ENCODE measurements at regions not wholly inside any gene's neighbourhood (a gene's known extent, or its start where the extent isn't known, plus 50 kb on each side); places are given as distances from the start of the nearest gene placed in this dataset.

DNA sequence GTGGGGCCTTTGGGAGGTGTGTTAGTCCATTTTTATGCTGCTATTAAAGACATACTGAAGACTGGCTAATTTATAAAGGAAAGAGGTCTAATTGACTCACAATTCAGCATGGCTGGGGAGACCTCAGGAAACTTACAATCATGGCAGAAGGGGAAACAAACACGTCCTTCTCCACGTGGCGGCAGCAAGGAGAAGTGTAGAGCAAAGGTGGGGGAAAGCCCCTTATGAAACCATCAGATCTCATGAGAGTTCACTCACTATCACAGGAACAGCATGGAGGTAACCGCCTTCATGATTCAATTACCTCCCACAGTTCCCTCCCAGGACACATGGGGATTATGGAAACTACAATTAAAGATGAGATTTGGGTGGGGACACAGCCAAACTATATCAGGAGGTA, 187.1 kb upstream of the OSR1 start:
- DNase-seq (ENCODE audit: low spot score), result no peak
- TF ChIP-seq CTCF (IDR thresholded peaks at IDR 0.05), result no peak
- Histone ChIP-seq H3K27ac (no peak overlapping the region), H3K4me3 (no peak overlapping the region)

DNA sequence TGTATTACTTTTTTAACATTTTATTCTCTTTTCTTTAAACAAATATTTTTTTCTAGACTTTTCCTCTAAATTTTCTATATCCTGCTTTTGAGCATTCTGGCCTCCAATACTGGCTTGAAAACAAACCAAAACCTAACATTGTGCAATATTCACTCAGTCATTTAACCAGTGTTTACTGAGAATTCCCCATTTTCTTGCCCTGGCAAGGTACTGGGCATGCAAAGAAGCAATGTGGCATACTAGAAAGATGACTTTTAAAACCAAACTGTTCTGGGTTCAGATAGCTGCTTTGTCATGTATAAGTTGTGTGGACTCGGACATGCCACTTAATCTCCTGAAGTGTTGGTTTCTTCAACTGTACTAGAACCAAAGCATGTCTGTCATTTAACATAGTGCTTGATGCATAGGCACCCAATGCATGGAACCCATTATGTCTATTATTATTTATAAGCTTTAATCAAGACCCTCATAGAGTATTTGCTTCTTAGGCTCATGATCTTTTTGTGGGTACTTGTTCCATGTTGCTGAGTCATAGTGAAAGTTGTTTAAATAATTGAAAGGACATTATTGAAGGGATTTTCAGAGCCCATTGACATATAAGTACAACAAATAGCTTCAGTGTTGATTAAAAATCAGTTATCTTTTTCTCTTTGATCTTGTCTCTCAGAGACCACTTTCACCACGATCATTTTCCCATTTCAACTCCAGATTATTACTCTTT, 185.4 kb upstream of the OSR1 start:
- no peak overlapping the region for H3K4me3 ChIP-seq
- H3K27ac ChIP-seq, result no peak overlapping the region
- TF ChIP-seq CTCF (IDR thresholded peaks at IDR 0.05), result no peak
- no peak for DNase-seq (ENCODE audit: low spot score)

DNA sequence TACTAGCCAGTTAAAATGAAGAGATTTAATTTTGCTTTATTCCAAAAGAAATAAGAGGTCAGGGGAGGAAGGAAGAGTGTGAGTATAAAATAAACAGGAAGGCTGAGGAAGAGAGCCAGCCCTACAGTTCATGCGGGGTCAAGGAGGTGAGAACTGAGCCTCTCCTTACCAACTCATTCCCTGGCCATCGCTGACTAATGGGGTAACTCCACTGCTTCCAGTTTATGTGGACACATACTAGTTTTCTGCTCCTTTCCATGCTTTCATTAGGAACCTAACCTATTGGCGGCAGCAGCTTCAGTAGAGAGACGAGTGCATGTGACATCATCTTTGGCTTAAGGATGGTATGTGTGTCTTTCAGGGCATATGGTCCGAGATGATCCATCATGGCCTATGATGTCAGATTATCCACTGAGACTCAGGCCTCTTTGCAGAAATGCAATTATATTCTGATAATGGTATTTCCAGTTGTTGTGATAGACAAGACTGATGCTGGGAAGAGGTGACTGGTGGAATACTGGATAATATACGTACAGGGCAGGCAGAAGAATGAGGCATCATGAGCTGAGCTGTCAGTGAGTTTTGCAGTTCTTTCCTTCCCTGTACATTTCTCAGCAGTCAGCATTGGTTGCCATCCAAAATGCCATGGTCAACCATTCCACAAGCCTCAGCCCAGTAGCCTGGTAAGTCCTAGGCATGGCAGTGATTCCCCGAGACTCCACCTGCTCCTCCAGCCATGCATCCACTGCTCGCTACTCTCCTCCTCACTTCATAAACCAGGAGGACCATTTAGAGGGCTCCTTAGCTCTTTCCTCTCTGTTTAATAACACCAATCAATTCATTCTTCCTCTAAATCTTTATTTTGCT, 184.6 kb upstream of the OSR1 start:
- no peak for DNase-seq (ENCODE audit: low spot score)
- no peak overlapping the region for H3K4me3 ChIP-seq
- no peak for TF ChIP-seq CTCF (IDR thresholded peaks at IDR 0.05)
- no peak overlapping the region for H3K27ac ChIP-seq

DNA sequence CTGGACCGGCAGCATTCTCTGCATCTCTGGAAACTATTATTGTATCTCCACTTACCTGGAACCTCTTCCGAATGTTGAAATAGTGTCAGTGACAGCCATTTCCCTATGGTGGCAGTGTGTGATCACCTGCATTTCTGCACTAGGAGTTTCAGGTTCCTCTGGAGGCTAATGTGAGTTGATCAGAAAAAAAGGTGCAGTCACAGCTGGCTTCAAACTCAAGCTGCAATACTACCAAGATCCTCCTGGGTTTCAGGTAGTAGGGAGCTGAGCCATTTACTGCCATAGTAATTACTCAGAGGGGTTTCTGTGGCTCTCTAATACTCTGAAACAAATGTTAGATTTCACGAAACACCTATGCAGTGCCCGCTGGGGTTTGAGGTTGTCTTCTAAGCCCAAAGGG, 183.5 kb upstream of the OSR1 start:
- Histone ChIP-seq H3K4me3 (no peak overlapping the region), H3K27ac (no peak overlapping the region)
- TF ChIP-seq CTCF (IDR thresholded peaks at IDR 0.05), result no peak
- DNase-seq (ENCODE audit: low spot score), result no peak

DNA sequence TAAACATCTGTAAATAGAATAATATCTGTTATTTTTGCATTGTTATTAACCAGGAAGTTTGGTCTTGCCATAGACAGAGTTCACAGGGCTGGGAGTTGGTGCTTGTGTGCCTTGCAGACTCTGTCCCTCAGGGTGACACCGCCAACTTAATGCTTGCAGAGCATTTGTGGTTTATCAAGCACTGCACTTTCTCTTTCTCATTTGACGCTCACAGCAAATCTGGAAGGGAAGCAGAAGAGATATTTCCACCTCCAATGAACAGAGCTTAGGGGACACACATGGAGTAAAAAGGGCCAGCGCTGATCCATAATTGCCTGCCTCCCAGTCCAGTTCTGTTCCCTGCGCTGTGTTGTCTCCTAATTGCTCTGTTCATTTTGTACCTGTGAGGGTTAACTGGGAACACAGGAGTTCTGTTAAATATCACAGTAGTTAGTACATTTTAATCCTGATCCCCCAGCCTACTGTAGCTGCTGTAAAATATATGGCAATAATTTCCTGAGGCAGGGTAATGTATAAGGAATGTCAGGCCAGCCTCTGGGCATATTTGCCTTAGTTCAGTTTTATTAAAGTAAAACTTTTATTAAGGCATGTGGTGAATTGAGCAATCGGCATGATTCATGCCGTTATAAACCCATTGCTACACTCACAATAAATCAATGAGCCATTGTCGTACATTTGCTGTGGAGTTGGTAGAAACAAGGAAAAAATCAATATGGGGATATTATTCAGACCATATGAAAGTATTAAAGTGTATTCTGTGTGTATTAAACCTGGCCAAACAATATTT, 182.5 kb upstream of the OSR1 start:
- Histone ChIP-seq H3K4me3 (no peak overlapping the region), H3K27ac (no peak overlapping the region)
- DNase-seq (ENCODE audit: low spot score), result no peak
- no peak for TF ChIP-seq CTCF (IDR thresholded peaks at IDR 0.05)

DNA sequence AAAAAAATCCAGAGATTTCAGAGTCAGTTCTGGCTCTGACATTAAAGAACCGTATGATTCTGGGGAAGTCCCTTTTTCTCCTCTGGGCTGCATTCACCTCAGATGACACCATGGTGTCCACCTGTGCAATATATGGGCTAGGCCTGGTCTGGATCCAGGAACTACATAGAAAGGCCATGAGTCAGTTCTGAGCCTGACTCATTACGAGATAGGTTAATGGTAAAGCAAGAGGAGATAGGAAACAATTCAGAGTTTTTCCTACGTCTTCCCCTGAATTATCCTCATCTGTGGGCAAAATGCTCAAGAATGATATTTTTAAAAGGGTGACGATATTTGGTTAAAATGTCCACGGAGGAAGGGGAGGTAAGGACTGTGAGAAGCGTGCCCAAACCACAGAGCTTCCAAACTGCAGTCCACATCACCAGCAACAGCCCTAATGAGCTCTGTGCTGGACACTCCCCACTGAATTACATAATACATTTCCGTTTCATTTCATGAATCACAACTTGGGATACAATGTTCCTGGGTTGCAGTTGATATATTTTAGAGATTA, 180.1 kb upstream of the OSR1 start:
- peak overlapping the region in 1 of 2 donors; percentile 14 for H3K27ac ChIP-seq
- no peak for TF ChIP-seq CTCF (IDR thresholded peaks at IDR 0.05)
- no peak overlapping the region for H3K4me3 ChIP-seq
- DNase-seq (ENCODE audit: low spot score), result no peak
